Heart right ventricle (tissue), 16 donors: ENCODE measurements at regions not wholly inside any gene's neighbourhood (a gene's known extent, or its start where the extent isn't known, plus 50 kb on each side); places are given as distances from the start of the nearest gene placed in this dataset.

ENCODE experiments used
- ATAC-seq, 8 donors: fragments of 200-7000 bp; cut with Tn5 transposase; one replicate each; pipeline ENCODE4 v1.9.1; 2020; ENCODE audit warnings: mild to moderate bottlenecking in 8 of 8, moderate library complexity in 8 of 8, moderate number of reproducible peaks in 1 of 8
- DNase-seq, 2 donors: peaks; one replicate each; pipeline ENCODE4 v3.0.0-alpha.2; 2020
- H3K27ac ChIP-seq, 10 donors: fragments of 200-600 bp; sonication (generic) in 2 of 10; one replicate each; pipeline versions ENCODE4 v1.5.0 to v1.8.0; 2020 to 2022; ENCODE audit warnings: mild to moderate bottlenecking in 3 of 10
- H3K27me3 ChIP-seq, 7 donors: fragments of 200-600 bp; one replicate each; pipeline ENCODE4 v1.8.0; 2021 to 2022; ENCODE audit warnings: mild to moderate bottlenecking in 2 of 7
- H3K36me3 ChIP-seq, 9 donors: fragments of 200-600 bp; sonication (generic) in 1 of 9; one replicate each; pipeline versions ENCODE4 v1.5.0 to v1.8.0; 2020 to 2022; ENCODE audit warnings: mild to moderate bottlenecking in 2 of 9
- H3K4me1 ChIP-seq, 9 donors: fragments of 200-600 bp; sonication (generic) in 1 of 9; one replicate each; pipeline versions ENCODE4 v1.5.0 to v1.8.0; 2020 to 2022; ENCODE audit warnings: mild to moderate bottlenecking in 4 of 9
- H3K4me3 ChIP-seq, 10 donors: fragments of 200-600 bp; sonication (generic) in 2 of 10; one replicate each; pipeline versions ENCODE4 v1.5.0 to v1.8.0; 2020 to 2022; ENCODE audit warnings: mild to moderate bottlenecking in 7 of 10, moderate library complexity in 2 of 10
- H3K9me3 ChIP-seq, 11 donors: fragments of 200-600 bp in 10 of 11; sonication (generic) in 2 of 11; one replicate each; pipeline versions ENCODE4 v1.5.0 to v1.8.0; 2013 to 2022; ENCODE audit warnings: mild to moderate bottlenecking in 2 of 11, control low read depth in 1 of 11, moderate library complexity in 1 of 11
- CTCF ChIP-seq, 9 donors: fragments of 200-600 bp; sonication (generic) in 2 of 9; IDR thresholded peaks; one replicate each; pipeline versions ENCODE4 v1.5.0 to v1.8.0; 2021 to 2022; ENCODE audit warnings: antibody characterized with exemption in 9 of 9, mild to moderate bottlenecking in 5 of 9, moderate library complexity in 1 of 9
- WGBS, 2 donors: extraction: QIAGEN DNeasy Blood & Tissue Kit; methylation state at CpG; one replicate each; pipeline ENCODE4 v1.1.7; 2013; ENCODE audit warnings: inconsistent platforms in 1 of 2; 5-methylcytosine and 5-hydroxymethylcytosine counted together
- intact Hi-C, 10 donors: fragments of 100-400 bp; cut with DNase I; formaldehyde crosslinking; loops; one replicate each; pipeline versions ENCODE4 v1.11.1 to v1.14.2; 2022
- donor health status: Arrhythmogenic right ventricular cardiomyopathy.
- donor health status: ischemic (EF 13 %, LVEDD 7.1; RV severe dilation, severe dysfunction).
- donor health status: healthy with polysubstance abuse.
- donor health status: DM: no; HTN: yes; CAD: no.
- donor health status: DM: no; HTN: no; CAD: no.
- donor health status: ischemic (EF 25% LVEDD 6.9; RV normal size, moderate dysfunction).
- donor health status: ischemic (EF 25% LVEDD 5.7; RV mildly dilated, moderate dysfunction).
- donor health status: healthy.
- donor health status: DM: yes; HTN: yes; CAD: no.
- donor health status: Ischemic cardiomyopathy.
- donor health status: ischemic (EF 35%, LVEDD 5.7; RV mildly dilated, moderate dysfunction).
- donor health status: nonischemic (EF 11% LVEDD 7.7; RV severe dilation, severe dysfunction).
- donor health status: DM: yes; HTN: yes; CAD: no.
- donor health status: PGD.
- donor health status: ischemic (EF 29% LVEDD 5.4; RV normal size, mild dysfunction).
- donor health status: nonischemic (EF 23%, LVEDD 6.1; RV moderate dilation, normal function).

- DNase-seq (no peak), ATAC-seq (no peak)
- 53 to 54% methylated on average over 4 of the region's 4 CpGs for WGBS, 2 donors
- H3K9me3 ChIP-seq, result no peaks in the 10 kb centered on the region
- H3K4me3 ChIP-seq, result no peak overlapping the region
- H3K4me1 ChIP-seq, result no peaks in the 10 kb centered on the region
- H3K27ac ChIP-seq, result no peak overlapping the region
- intact Hi-C loops, result no loop called here
- no peaks in the 10 kb centered on the region for H3K36me3 ChIP-seq
- TF ChIP-seq CTCF (IDR thresholded peaks at IDR 0.05), result no peak
- no peaks in the 10 kb centered on the region for H3K27me3 ChIP-seq
Measured at GRCh38 chr4:60934566-60935295, 265.4 kb upstream of the ADGRL3 start.

GRCh38 chr4:60938181-60938580, 261.9 kb upstream of the ADGRL3 start:
- Histone ChIP-seq H3K27me3 (no peaks in the 10 kb centered on the region), H3K36me3 (no peaks in the 10 kb centered on the region), H3K4me3 (no peak overlapping the region), H3K4me1 (no peaks in the 10 kb centered on the region), H3K27ac (no peak overlapping the region), H3K9me3 (no peaks in the 10 kb centered on the region)
- DNase-seq, result no peak
- intact Hi-C loops, result no loop called here
- 33 to 87% methylated on average over 1 of the region's 1 CpG for WGBS, 2 donors
- no peak for ATAC-seq
- no peak for TF ChIP-seq CTCF (IDR thresholded peaks at IDR 0.05)

- DNase-seq (no peak), ATAC-seq (no peak)
- no peak for TF ChIP-seq CTCF (IDR thresholded peaks at IDR 0.05)
- Histone ChIP-seq H3K27ac (no peak overlapping the region), H3K9me3 (no peaks in the 10 kb centered on the region), H3K4me3 (no peak overlapping the region), H3K27me3 (no peaks in the 10 kb centered on the region), H3K4me1 (no peaks in the 10 kb centered on the region), H3K36me3 (no peaks in the 10 kb centered on the region)
- intact Hi-C loops, result no loop called here
Measured at GRCh38 chr4:60938621-60939020, 261.5 kb upstream of the ADGRL3 start.

- Histone ChIP-seq H3K4me3 (no peak overlapping the region), H3K27me3 (no peaks in the 10 kb centered on the region), H3K36me3 (no peaks in the 10 kb centered on the region), H3K4me1 (no peaks in the 10 kb centered on the region), H3K9me3 (peaks cover 0 to 26% (median 0%) of the 10 kb centered on the region in 11 donors), H3K27ac (no peak overlapping the region)
- 88 to 95% methylated on average over 1 of the region's 1 CpG for WGBS, 2 donors
- intact Hi-C loops, result no loop called here
- ATAC-seq (no peak), DNase-seq (no peak)
- TF ChIP-seq CTCF (IDR thresholded peaks at IDR 0.05), result no peak
Measured at GRCh38 chr4:60944060-60944459, 256.1 kb upstream of the ADGRL3 start.
